Endothelial cell of umbilical vein (primary cell): ENCODE measurements at regions not wholly inside any gene's neighbourhood (a gene's known extent, or its start where the extent isn't known, plus 50 kb on each side); places are given as distances from the start of the nearest gene placed in this dataset.

Source experiments
- BruUV-seq: library from RNA; stranded (reverse); fragments of 400-500 nt; replicated peaks from 2 replicates; lab custom pipeline; 2021; lab: Mats Ljungman, UMichigan
- CTCF ChIA-PET: fragments of 300-600, 350-600 bp; sonication (Branson Sonifier 250); formaldehyde crosslinking; loops from one replicate; lab custom pipeline; 2021; ENCODE audit warnings: antibody characterized with exemption, inconsistent platforms; lab: Charles Lee
- POLR2A ChIA-PET: fragments of 300-600, 350-600 bp; sonication (Branson Sonifier 250); formaldehyde crosslinking; loops from one replicate; lab custom pipeline; 2021; ENCODE audit warnings: antibody characterized with exemption, inconsistent platforms; lab: Charles Lee
- DNase-seq: peaks from one replicate; pipeline ENCODE4 v3.0.0-alpha.2; 2011; ENCODE audit warnings: low read depth, low spot score
- FAIRE-seq: peaks from 2 replicates; lab custom pipeline; 2011; peaks lifted over from hg19 to GRCh38; lab: Jason Lieb, UNC
- H2AFZ ChIP-seq: 2 replicates; pipeline ENCODE4 v1.6.0; 2012; ENCODE audit warnings: low read depth, low read length, control low read depth, inconsistent platforms
- H3K27ac ChIP-seq: 2 replicates; pipeline ENCODE4 v1.5.1; 2011; ENCODE audit warnings: low read depth, mild to moderate bottlenecking, control low read depth, low read length, moderate library complexity; ENCODE audit not compliant: insufficient read depth
- H3K27me3 ChIP-seq, 2 experiments: 2 replicates each; pipeline versions ENCODE4 v1.6.0 to v1.6.1; 2011; ENCODE audit warnings: low read length in 2 of 2, mixed read lengths in 1 of 2; ENCODE audit not compliant: control insufficient read depth in 2 of 2, insufficient read depth in 2 of 2
- H3K36me3 ChIP-seq, 2 experiments: 2 replicates in 1 of 2; 3 replicates in 1 of 2; pipeline ENCODE4 v1.5.1; 2011; ENCODE audit warnings: low read length in 2 of 2, mild to moderate bottlenecking in 1 of 2, moderate library complexity in 1 of 2; ENCODE audit not compliant: control insufficient read depth in 2 of 2, insufficient read depth in 2 of 2; ENCODE audit errors: extremely low read depth in 1 of 2
- H3K4me1 ChIP-seq: 3 replicates; pipeline ENCODE4 v1.5.1; 2011; ENCODE audit warnings: mild to moderate bottlenecking, low read length; ENCODE audit not compliant: control insufficient read depth, insufficient read depth; ENCODE audit errors: extremely low read depth
- H3K4me2 ChIP-seq: 2 replicates; pipeline ENCODE4 v1.6.1; 2011; ENCODE audit warnings: low read length, control low read depth, mixed read lengths; ENCODE audit not compliant: insufficient read depth
- H3K4me3 ChIP-seq, 3 experiments: fragments of 200-600 bp in 1 of 3; sonication (generic), shearing (Covaris generic) in 1 of 3; replicated peaks in 1 of 3; 2 replicates each; pipeline ENCODE4 v1.5.1; 2011 to 2016; ENCODE audit warnings: control low read depth in 3 of 3, low read length in 3 of 3, mild to moderate bottlenecking in 2 of 3, inconsistent platforms in 1 of 3, low read depth in 1 of 3, moderate library complexity in 1 of 3; ENCODE audit not compliant: insufficient read depth in 1 of 3
- H3K79me2 ChIP-seq: 2 replicates; pipeline ENCODE4 v1.6.0; 2012; ENCODE audit warnings: low read length, inconsistent platforms; ENCODE audit not compliant: control insufficient read depth, insufficient read depth
- H3K9ac ChIP-seq: replicated peaks from 2 replicates; pipeline ENCODE3; 2011; ENCODE audit warnings: low read length, control low read depth; ENCODE audit not compliant: insufficient read depth; ENCODE audit errors: extremely low read depth
- H3K9me1 ChIP-seq: replicated peaks from 3 replicates; pipeline ENCODE4 v1.6.0; 2011; ENCODE audit warnings: mild to moderate bottlenecking, low read length; ENCODE audit not compliant: control insufficient read depth, insufficient read depth; ENCODE audit errors: extremely low read depth
- H3K9me3 ChIP-seq: replicated peaks from 2 replicates; pipeline ENCODE4 v1.5.1; 2012; ENCODE audit warnings: low read length, inconsistent platforms; ENCODE audit not compliant: control insufficient read depth, insufficient read depth
- H4K20me1 ChIP-seq: replicated peaks from 2 replicates; pipeline ENCODE3; 2011; ENCODE audit warnings: mild to moderate bottlenecking, low read length; ENCODE audit not compliant: control insufficient read depth, insufficient read depth; ENCODE audit errors: extremely low read depth
- CTCF ChIP-seq, 2 donors: IDR thresholded peaks; 1 replicate in 1 of 2; 2 replicates in 1 of 2; pipeline ENCODE4 v1.5.1; 2011; ENCODE audit warnings: low read length in 2 of 2, mild to moderate bottlenecking in 2 of 2, moderate library complexity in 2 of 2, control low read depth in 1 of 2, inconsistent platforms in 1 of 2, low read depth in 1 of 2; ENCODE audit not compliant: insufficient read depth in 1 of 2; ENCODE audit errors: extremely low read depth in 1 of 2
- EZH2 ChIP-seq: IDR thresholded peaks from 2 replicates; pipeline ENCODE4 v1.6.1; 2012; ENCODE audit warnings: borderline replicate concordance, low read depth, mild to moderate bottlenecking, moderate library complexity, low read length, inconsistent platforms; ENCODE audit not compliant: severe bottlenecking
- FOS ChIP-seq: IDR thresholded peaks from 2 replicates; pipeline ENCODE4 v1.6.1; 2011; ENCODE audit warnings: mild to moderate bottlenecking, low read length, moderate library complexity, borderline replicate concordance; ENCODE audit not compliant: insufficient read depth
- GATA2 ChIP-seq: IDR thresholded peaks from 2 replicates; pipeline ENCODE4 v1.7.0; 2011; ENCODE audit warnings: low read depth, mild to moderate bottlenecking, moderate library complexity, mixed read lengths, low read length; ENCODE audit not compliant: insufficient read length, insufficient read depth
- JUN ChIP-seq: IDR thresholded peaks from 2 replicates; pipeline ENCODE4 v1.6.1; 2011; ENCODE audit warnings: borderline replicate concordance, low read depth; ENCODE audit not compliant: insufficient read length, insufficient read depth
- MAX ChIP-seq: IDR thresholded peaks from 2 replicates; pipeline ENCODE4 v1.6.1; 2011; ENCODE audit not compliant: insufficient read depth, insufficient read length
- MYC ChIP-seq: IDR thresholded peaks from one replicate; pipeline ENCODE4 v1.6.1; 2011; ENCODE audit warnings: mild to moderate bottlenecking, low read depth, low read length
- POLR2A ChIP-seq: IDR thresholded peaks from 2 replicates; pipeline ENCODE4 v1.6.1; 2012; ENCODE audit warnings: low read depth, mild to moderate bottlenecking, control low read depth, low read length
- POLR2AphosphoS5 ChIP-seq: IDR thresholded peaks from 2 replicates; pipeline ENCODE4 v1.6.1; 2012; ENCODE audit warnings: low read depth, mild to moderate bottlenecking, control low read depth, low read length, moderate library complexity; ENCODE audit not compliant: insufficient read depth
- dilution Hi-C: fragments of 300-500 bp; cut with MboI; formaldehyde crosslinking; loops from one replicate; pipeline ENCODE4 v1.15.0; 2019; ENCODE audit warnings: low sequenced_read_pairs; ENCODE audit not compliant: extremely low pct_ligation_motif_present
- intact Hi-C: fragments of 100-400 bp; cut with micrococcal nuclease; formaldehyde crosslinking; loops from one replicate; pipeline ENCODE4 v1.10.0; 2022

GRCh38 chr7:31171984-31172383, 119.9 kb downstream of the ADCYAP1R1 start:
- dilution Hi-C loops, result no loop called here
- no peak overlapping the region for H3K9ac ChIP-seq
- no peak overlapping the region for H2AFZ ChIP-seq
- FAIRE-seq (no peak), DNase-seq (no peak)
- TF ChIP-seq MYC (no peak), POLR2A (no peak), MAX (no peak), JUN (no peak), POLR2AphosphoS5 (no peak), GATA2 (no peak)
- ChIA-PET POLR2A (no interaction called here), CTCF (interaction anchor here (0.8 kb wide), 1 partner anchor 37 kb away, joined by 3 read pairs; no protein-coding TSS in a partner anchor)
- no peak overlapping the region for H3K4me2 ChIP-seq
- BruUV-seq, result no TSS peak
- H3K9me3 ChIP-seq, result no peaks in the 10 kb centered on the region
- H3K4me3 ChIP-seq, result no peak overlapping the region
- no peaks in the 10 kb centered on the region for H3K79me2 ChIP-seq
- H3K27me3 ChIP-seq, result no peaks in the 10 kb centered on the region
- no peak overlapping the region for H3K27ac ChIP-seq
- H4K20me1 ChIP-seq, result no peaks in the 10 kb centered on the region
- no peaks in the 10 kb centered on the region for H3K9me1 ChIP-seq
- no peaks in the 10 kb centered on the region for H3K36me3 ChIP-seq
- intact Hi-C loops, result no loop called here
- H3K4me1 ChIP-seq, result no peaks in the 10 kb centered on the region

- Histone ChIP-seq H3K9ac (no peak overlapping the region), H3K9me3 (no peaks in the 10 kb centered on the region), H3K27me3 (no peaks in the 10 kb centered on the region), H3K4me1 (no peaks in the 10 kb centered on the region), H4K20me1 (no peaks in the 10 kb centered on the region), H3K36me3 (no peaks in the 10 kb centered on the region), H3K79me2 (no peaks in the 10 kb centered on the region), H3K4me2 (no peak overlapping the region), H3K27ac (no peak overlapping the region), H2AFZ (no peak overlapping the region), H3K9me1 (no peaks in the 10 kb centered on the region), H3K4me3 (no peak overlapping the region)
- no peak for FAIRE-seq
- dilution Hi-C loops (no loop called here), intact Hi-C loops (no loop called here)
- DNase-seq, result no peak
- ChIA-PET CTCF (interaction anchor here (0.8 kb wide), 1 partner anchor 37 kb away, joined by 3 read pairs; no protein-coding TSS in a partner anchor), POLR2A (no interaction called here)
- no TSS peak for BruUV-seq
- no peak for TF ChIP-seq POLR2A
- no peak for TF ChIP-seq GATA2
- no peak for TF ChIP-seq MYC
- TF ChIP-seq JUN, result no peak
- no peak for TF ChIP-seq EZH2
- TF ChIP-seq POLR2AphosphoS5, result no peak
- no peak for TF ChIP-seq FOS
- no peak for TF ChIP-seq CTCF (IDR thresholded peaks at IDR 0.05; ENCODE audit: extremely low read depth in 1 of 2, insufficient read depth in 1 of 2, low read depth in 1 of 2, low read length in 2 of 2)
- no peak for TF ChIP-seq MAX
These were observed 119.2 kb downstream of the ADCYAP1R1 start for GRCh38 chr7:31171216-31171785.
